ENCODE measurements at regions not wholly inside any gene's neighbourhood (a gene's known extent, or its start where the extent isn't known, plus 50 kb on each side); places are given as distances from the start of the nearest gene placed in this dataset.

- WGBS (ENCODE audit: insufficient coverage, insufficient replicate concordance, low lambda C conversion rate, missing lambda C conversion rate) = 32% methylated on average over 3 of the region's 3 CpGs
- no TSS peak for BruUV-seq (replicated peaks)
- H2AFZ ChIP-seq (ENCODE audit: control insufficient read depth, low read depth, low read length) = no peak overlapping the region
- H3K79me2 ChIP-seq (ENCODE audit: control insufficient read depth, insufficient read depth, low read length) = no peaks in the 10 kb centered on the region
- in situ Hi-C loops (cut with MboI) = no loop called here
- H3K36me3 ChIP-seq (ENCODE audit: control insufficient read depth in 2 of 2, insufficient read depth in 2 of 2, low read length in 1 of 2) = no peaks in the 10 kb centered on the region
- no peaks in the 10 kb centered on the region for H3K9me3 ChIP-seq (replicated peaks; ENCODE audit: control insufficient read depth, insufficient read depth, low read length)
- ATAC-seq (peak; percentile 30; the same call in 2 of the 3 replicates), FAIRE-seq (no peak), DNase-seq (ENCODE audit: low read depth, low spot score) (no peak)
- intact Hi-C loops (cut with micrococcal nuclease; ENCODE audit: unreplicated experiment) = loop anchor here (5.0 kb wide), 1 partner anchor 78 kb away; no protein-coding TSS in a partner anchor
- H3K4me1 ChIP-seq (ENCODE audit: control insufficient read depth, insufficient read depth, low read length) = no peaks in the 10 kb centered on the region
- H3K27me3 ChIP-seq (replicated peaks in 1 of 2; ENCODE audit: control insufficient read depth in 2 of 2, insufficient read depth in 2 of 2, low read length in 1 of 2) = no peaks in the 10 kb centered on the region
- ChIA-PET SMC1A (ENCODE audit: uncharacterized antibody, unreplicated experiment) (interaction anchor here (0.8 to 1.8 kb wide), 14 partner anchors 9 to 155 kb away, joined by 3 to 9 read pairs (median 4); no protein-coding TSS in a partner anchor), RAD21 (ENCODE audit: unreplicated experiment) (interaction anchor here (0.7 to 1.1 kb wide), 4 partner anchors 14 to 156 kb away, joined by 3 to 5 read pairs (median 4); no protein-coding TSS in a partner anchor), POLR2A (interaction anchor here (1.0 kb wide), 1 partner anchor 38 kb away, joined by 3 read pairs; no protein-coding TSS in a partner anchor), CTCF (interaction anchor here (0.7 to 2.0 kb wide), 5 partner anchors 10 to 52 kb away, joined by 3 to 5 read pairs (median 3); no protein-coding TSS in a partner anchor)
- no peak overlapping the region for H3K4me2 ChIP-seq (ENCODE audit: control insufficient read depth, insufficient read depth)
- no peak overlapping the region for H3K9ac ChIP-seq (ENCODE audit: control insufficient read depth, insufficient read depth, low read length)
- H3K27ac ChIP-seq (ENCODE audit: control insufficient read depth, insufficient read depth) = no peak overlapping the region
- H3K4me3 ChIP-seq = no peak overlapping the region
- H4K20me1 ChIP-seq (ENCODE audit: control insufficient read depth, insufficient read depth) = no peaks in the 10 kb centered on the region
- TF ChIP-seq ZBTB4 (CRISPR knock-in tag; IDR thresholded peaks at IDR 0.05) (no peak), MXI1 (IDR thresholded peaks at IDR 0.05; ENCODE audit: low read depth, low read length) (no peak), SIN3A (IDR thresholded peaks at IDR 0.05; ENCODE audit: low read depth, low read length) (no peak), SMC3 (IDR thresholded peaks at IDR 0.05; ENCODE audit: borderline replicate concordance, low read length) (no peak), ZBTB33 (IDR thresholded peaks at IDR 0.05) (no peak), SKIL (IDR thresholded peaks at IDR 0.05; ENCODE audit: low read depth, poor library complexity, severe bottlenecking) (no peak), USF2 (IDR thresholded peaks at IDR 0.05; ENCODE audit: borderline replicate concordance, low read depth, low read length) (no peak), POLR2A (IDR thresholded peaks at IDR 0.05; ENCODE audit: low read depth, low read length) (no peak), MTA3 (IDR thresholded peaks at IDR 0.05; ENCODE audit: borderline replicate concordance, low read length) (no peak), KAT2A (conservative IDR thresholded peaks at IDR 0.05; ENCODE audit: control insufficient read depth, low read depth, low read length) (no peak), CBX3 (IDR thresholded peaks at IDR 0.05; ENCODE audit: borderline replicate concordance, low read depth) (no peak), ZBED1 (IDR thresholded peaks at IDR 0.05; ENCODE audit: borderline replicate concordance) (no peak), ZBTB11 (CRISPR knock-in tag; IDR thresholded peaks at IDR 0.05) (no peak)
Measured at GRCh38 chr20:11304795-11305194, 612.9 kb upstream of the BTBD3 start.

All from GM12878 (cell line).